NCI-H2171 treated with DMSO at 0.1 percent for 48 hours (cell line): ENCODE measurements at regions not wholly inside any gene's neighbourhood (a gene's known extent, or its start where the extent isn't known, plus 50 kb on each side); places are given as distances from the start of the nearest gene placed in this dataset.

ENCODE experiments used
- DNase-seq: peaks from one replicate; lab custom pipeline; 2025; lab: John Stamatoyannopoulos, UW

DNA sequence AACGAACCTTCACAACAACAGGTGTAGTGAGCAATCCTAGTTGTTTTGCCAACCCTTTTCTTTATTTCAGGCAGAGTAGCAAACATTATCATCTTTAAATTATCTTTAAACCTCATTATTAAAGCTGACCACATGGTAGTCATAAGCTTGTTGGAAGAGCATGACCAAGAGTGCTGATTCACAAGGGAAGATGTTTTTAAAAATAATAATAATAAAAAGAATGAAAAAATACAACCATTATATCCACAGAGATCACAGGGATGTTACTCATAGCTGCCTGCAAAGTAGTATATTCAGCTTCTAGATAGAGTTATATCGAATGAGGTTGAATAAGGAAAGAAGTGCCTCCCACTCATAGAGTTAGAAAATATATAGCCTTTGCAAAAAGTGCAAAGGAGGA is 101.0 kb upstream of the FLRT2 start:
- DNase-seq = no peak

GRCh38 chr14:85437148-85437547 is 92.8 kb upstream of the FLRT2 start:
- no peak for DNase-seq

GRCh38 chr14:85438001-85438400 is 91.9 kb upstream of the FLRT2 start:
- no peak for DNase-seq

- DNase-seq = no peak
Observed at GRCh38 chr14:85438481-85438942, 91.4 kb upstream of the FLRT2 start.

DNA sequence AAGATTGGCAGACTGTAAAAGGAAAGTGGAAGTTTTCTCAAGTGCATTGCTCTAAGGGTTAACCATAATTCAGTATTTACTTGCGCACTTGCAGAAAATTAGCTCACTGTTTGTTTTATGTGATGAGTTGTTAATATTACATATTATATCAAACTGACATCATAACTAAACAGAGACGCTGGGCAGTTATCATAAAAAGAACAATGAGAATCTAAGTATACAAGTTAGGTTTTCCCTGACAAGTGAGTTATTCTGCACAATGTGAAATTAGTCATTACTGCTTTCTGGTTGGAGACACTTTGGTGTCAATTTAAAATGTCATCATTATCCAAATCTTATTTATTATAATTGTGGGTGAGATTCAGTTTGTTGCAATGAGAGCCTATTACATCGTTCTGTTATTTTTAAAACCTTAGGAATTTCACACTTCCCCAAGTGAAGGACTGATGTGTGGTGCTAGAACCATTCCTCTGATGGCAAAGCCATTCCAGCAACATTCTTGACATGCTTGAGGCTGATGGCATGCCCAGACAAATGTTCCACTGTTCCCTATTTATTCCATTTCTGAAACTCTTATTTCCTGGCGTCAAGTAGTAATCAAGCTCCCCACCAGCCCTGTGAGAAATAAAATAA is 90.1 kb upstream of the FLRT2 start:
- DNase-seq = no peak

- DNase-seq = no peak
Observed at GRCh38 chr14:85441909-85442643, 87.9 kb upstream of the FLRT2 start.

- no peak for DNase-seq
Observed at GRCh38 chr14:85442996-85443395, 86.9 kb upstream of the FLRT2 start.

GRCh38 chr14:85444635-85445034 is 85.3 kb upstream of the FLRT2 start:
- peak; percentile 94 for DNase-seq

DNA sequence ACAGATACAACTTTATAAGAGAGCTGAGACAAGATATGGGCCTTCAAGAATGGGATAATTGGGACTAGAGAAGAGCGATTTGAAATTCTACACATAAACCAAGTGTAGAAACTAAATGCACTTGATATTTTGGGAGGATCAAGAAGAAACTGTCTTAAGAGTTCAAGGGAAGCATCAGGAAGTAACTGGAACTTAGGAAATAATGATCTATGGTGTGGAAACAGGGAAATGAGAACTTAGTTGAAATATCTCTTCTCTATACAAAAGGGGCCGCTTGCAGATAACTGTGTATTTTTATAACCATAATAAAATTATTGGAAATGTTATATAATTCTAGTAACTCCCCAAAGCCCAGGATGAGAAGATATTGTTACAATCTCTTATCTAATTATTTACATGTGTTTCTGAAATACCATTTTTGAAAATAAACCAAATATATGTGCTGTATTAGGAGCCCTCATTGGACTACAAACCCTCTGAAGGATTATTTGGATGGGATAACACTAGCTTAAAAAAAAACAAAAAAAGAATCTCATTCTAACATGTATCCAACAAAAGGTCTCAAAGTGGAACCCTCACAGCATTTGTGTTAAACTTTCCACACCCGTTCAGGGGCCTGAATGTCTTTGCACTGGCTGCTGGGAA is 84.7 kb upstream of the FLRT2 start:
- DNase-seq = no peak

DNA sequence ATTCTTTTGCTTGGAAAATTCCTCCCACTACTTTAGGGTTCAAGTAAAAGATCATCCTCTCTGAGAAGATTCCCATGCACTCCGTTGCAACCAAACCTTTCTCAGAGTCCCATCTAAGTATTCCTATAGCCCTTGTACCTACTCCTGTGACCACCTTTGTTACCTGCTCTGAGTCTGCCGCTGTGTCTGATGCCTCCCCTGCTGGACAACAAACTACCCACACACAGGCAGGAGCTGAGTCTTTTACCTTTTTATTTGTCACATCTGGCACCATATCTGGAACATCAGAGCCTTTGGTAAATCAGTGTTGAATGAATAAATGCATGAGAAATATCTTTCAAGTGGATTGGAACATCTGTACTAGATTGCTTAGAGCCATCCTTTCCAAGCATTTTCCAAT is 82.1 kb upstream of the FLRT2 start:
- DNase-seq = no peak

DNA sequence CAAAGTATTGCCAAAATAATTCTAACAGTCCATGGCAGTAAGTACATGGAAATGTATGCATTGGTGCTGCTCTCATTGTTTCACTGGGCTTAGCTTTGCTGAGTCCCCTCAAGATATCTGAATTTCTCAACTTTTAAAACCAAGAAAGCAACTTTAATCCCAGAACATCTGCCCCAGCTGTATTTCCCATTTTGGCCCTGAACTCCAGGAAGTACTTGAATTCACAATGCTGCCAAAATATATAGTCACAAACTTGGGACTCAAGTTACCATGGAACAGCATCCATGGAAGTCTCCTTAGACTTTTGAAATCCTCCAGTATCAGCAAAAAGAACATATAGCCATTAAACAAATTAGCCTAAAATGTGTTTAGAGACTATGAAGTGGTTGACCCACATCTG is 78.5 kb upstream of the FLRT2 start:
- no peak for DNase-seq

DNA sequence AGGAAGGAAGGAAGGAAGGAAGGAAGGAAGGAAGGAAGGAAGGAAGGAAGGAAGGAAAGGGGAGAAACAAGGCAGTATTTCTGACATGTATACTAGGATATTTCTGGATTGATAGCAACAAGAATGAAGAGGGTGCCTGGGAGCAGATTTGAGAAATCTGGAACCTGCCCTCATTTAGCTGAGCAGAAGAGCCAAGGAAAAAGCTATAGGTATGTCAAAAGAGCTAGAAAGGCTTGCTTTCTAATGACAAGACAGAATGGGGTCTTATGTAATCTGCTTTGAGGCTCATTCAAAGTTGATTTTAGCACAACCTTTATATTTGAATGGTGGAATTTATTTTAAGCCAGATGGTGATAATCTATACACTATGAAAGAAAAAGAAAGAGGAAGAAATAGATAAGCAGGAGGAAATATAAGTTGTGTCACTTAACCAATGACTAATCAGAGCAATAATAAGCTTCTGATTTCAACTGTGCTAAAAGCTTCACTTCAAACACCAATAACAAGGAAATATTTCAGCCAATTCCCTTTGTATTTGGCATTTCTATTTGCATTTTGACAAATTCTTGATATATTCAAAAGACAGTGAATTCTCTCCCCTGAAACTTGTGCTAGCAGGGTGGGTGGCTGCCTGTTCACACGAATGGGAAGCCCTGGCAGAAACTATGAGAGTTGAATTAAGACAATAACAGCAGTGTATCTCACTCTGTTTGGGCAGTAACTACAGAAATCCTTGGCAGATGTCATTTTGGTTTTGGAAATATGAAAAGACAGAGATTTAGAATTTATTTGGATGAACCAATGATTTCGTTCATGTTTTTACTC is 76.3 kb upstream of the FLRT2 start:
- DNase-seq = no peak

- DNase-seq = peak; percentile 58
Observed at GRCh38 chr14:85454226-85454813, 75.6 kb upstream of the FLRT2 start.

DNA sequence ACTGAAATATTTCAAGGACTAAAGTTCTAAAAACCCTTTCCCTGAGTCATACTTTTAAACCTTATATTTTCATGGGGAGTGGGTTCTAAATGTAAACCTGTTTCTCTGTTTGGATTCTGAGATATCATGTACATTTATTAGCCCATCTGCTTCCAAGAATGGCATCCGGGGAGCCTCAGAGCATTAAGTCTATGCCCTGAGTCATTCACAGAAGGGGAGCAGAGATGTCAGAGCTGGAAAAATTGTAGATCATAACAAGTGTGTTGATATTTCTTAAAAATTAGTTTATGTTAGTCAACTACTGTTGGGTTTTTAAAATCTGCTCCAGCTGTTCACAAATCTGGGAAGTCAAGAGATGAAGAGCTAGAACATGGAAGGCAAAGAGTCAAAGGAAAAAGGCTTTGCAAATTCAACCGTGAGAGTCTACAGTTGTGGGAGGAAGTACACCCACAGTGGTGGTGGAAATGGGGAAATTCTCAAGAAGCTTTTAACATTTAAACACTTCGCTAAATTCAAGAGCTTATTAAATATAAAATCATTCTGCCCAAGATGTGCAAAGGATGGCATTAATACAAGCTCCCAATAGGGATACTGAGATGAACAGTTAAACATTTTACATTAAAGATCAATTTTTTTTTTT is 70.5 kb upstream of the FLRT2 start:
- no peak for DNase-seq

GRCh38 chr14:85461432-85462133 is 68.4 kb upstream of the FLRT2 start:
- DNase-seq = no peak

GRCh38 chr14:85463512-85463911 is 66.4 kb upstream of the FLRT2 start:
- peak; percentile 62 for DNase-seq

DNA sequence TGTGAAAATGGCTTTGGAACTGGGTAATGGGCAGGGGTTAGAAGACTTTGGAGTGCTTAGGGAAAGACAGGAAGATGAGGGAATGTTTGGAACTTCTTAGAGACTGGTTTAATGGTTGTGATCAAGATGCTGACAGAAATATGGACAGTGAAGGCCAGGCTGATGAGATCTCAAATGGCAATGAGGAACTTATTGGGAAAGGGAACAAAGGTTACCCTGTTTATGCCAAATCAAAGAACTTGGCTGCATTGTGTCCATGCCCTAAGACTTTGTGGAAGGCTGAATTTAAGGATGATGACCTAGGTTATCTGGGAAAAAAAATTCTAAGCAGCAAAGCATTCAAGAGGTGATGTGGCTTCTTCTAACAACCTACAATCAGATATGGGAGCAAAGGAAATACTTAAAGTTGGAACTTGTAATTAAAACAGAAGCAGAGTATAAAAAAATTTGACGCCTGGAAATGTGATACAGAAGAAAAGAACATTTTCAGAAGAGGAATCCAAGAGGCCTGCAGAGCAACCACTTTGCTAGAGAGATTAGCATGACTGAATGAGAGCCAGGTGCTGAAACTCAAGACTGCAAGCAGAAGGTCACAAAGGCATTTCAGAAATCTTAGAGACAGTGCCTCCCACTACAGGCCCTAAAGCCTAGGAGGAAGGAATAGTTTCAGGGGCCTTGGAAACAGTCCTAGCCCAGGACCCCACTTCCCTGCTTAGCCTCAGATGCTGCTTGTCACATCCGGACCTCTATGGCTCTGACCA is 65.6 kb upstream of the FLRT2 start:
- peak; percentile 14 for DNase-seq

- DNase-seq = no peak
Observed at GRCh38 chr14:85466678-85467077, 63.3 kb upstream of the FLRT2 start.

GRCh38 chr14:85468816-85469215 is 61.1 kb upstream of the FLRT2 start:
- DNase-seq = peak; percentile 27

DNA sequence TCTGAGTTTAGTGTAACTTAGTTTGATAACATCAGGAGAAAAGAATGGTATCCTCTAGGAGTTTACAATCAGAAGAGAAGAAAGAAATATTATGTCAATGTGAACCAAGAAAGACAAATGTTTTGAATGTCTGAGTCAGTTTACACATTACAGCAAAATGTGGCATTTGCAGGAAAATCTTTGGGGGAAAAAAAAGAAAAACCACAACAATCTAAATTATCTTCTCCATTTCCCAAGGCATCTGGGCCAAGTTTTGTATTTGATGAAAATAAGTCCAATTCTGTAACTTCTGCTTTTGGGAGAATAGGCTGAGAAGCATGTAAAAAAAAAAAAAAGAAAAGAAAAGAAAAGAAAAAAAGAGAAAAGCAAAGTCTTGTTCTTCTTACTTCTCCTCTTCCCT is 58.8 kb upstream of the FLRT2 start:
- DNase-seq = no peak
